H1 (cell line): ENCODE measurements at regions not wholly inside any gene's neighbourhood (a gene's known extent, or its start where the extent isn't known, plus 50 kb on each side); places are given as distances from the start of the nearest gene placed in this dataset.

Source experiments
- CTCF ChIA-PET: fragments of 300-600 bp; sonication (Branson Sonifier 250); formaldehyde crosslinking; loops from one replicate; lab custom pipeline; 2021; ENCODE audit not compliant: partially characterized antibody; lab: Charles Lee
- POLR2A ChIA-PET: fragments of 300-600 bp; sonication (Branson Sonifier 250); formaldehyde crosslinking; loops from one replicate; lab custom pipeline; 2021; ENCODE audit warnings: inconsistent platforms; ENCODE audit not compliant: partially characterized antibody; lab: Charles Lee
- DNase-seq, 2 experiments: peaks; one replicate each; pipeline versions ENCODE4 v3.0.0 to v3.0.0-alpha.2; 2010 to 2022; ENCODE audit warnings: low spot score in 2 of 2, low read depth in 1 of 2, mixed read lengths in 1 of 2
- FAIRE-seq: peaks from 2 replicates; lab custom pipeline; 2011; peaks lifted over from hg19 to GRCh38; lab: Jason Lieb, UNC
- H2AFZ ChIP-seq: 2 replicates; pipeline ENCODE4 v1.8.1; 2012; ENCODE audit warnings: low read length, inconsistent platforms
- H2AK5ac ChIP-seq: 2 replicates; pipeline ENCODE4 v1.6.1; 2013; ENCODE audit warnings: low read depth, low read length
- H2BK120ac ChIP-seq: replicated peaks from 2 replicates; pipeline ENCODE3; 2013; ENCODE audit warnings: low read depth, low read length, inconsistent platforms
- H2BK12ac ChIP-seq: 2 replicates; pipeline ENCODE4 v1.6.1; 2013; ENCODE audit warnings: low read depth, low read length
- H2BK15ac ChIP-seq: 2 replicates; pipeline ENCODE4 v1.6.1; 2013; ENCODE audit warnings: low read length
- H2BK20ac ChIP-seq: 2 replicates; pipeline ENCODE4 v1.6.1; 2013; ENCODE audit warnings: low read length
- H2BK5ac ChIP-seq: 2 replicates; pipeline ENCODE4 v1.6.1; 2013; ENCODE audit warnings: low read depth, low read length
- H3K14ac ChIP-seq: 2 replicates; pipeline ENCODE4 v1.6.1; 2013; ENCODE audit warnings: inconsistent platforms; ENCODE audit not compliant: insufficient read length
- H3K18ac ChIP-seq: 2 replicates; pipeline ENCODE4 v1.6.1; 2013; ENCODE audit warnings: low read length; ENCODE audit errors: extremely low read depth
- H3K23ac ChIP-seq: 2 replicates; pipeline ENCODE4 v1.6.1; 2013; ENCODE audit warnings: inconsistent platforms; ENCODE audit not compliant: insufficient read length
- H3K23me2 ChIP-seq: 2 replicates; pipeline ENCODE4 v1.6.1; 2013; ENCODE audit warnings: low read depth, low read length
- H3K27ac ChIP-seq: 2 replicates; pipeline ENCODE4 v1.6.1; 2011; ENCODE audit warnings: low read depth, low read length, inconsistent platforms
- H3K27me3 ChIP-seq, 4 experiments: replicated peaks in 1 of 4; 1 replicate in 1 of 4; 2 replicates in 3 of 4; pipeline versions ENCODE4 v1.6.1 to v1.8.1; 2011 to 2013; ENCODE audit warnings: low read length in 3 of 4, mild to moderate bottlenecking in 3 of 4, inconsistent platforms in 2 of 4, mixed read lengths in 2 of 4, moderate library complexity in 1 of 4; ENCODE audit not compliant: control insufficient read depth in 3 of 4, insufficient read depth in 3 of 4; ENCODE audit errors: extremely low read depth in 1 of 4
- H3K36me3 ChIP-seq, 4 experiments: 2 replicates each; pipeline versions ENCODE4 v1.6.1 to v1.8.1; 2011 to 2013; ENCODE audit warnings: mild to moderate bottlenecking in 4 of 4, low read length in 3 of 4, moderate library complexity in 2 of 4, control low read depth in 1 of 4, inconsistent platforms in 1 of 4; ENCODE audit not compliant: insufficient read depth in 4 of 4, control insufficient read depth in 2 of 4
- H3K4ac ChIP-seq: replicated peaks from 2 replicates; pipeline ENCODE3; 2013; ENCODE audit warnings: low read length, low read depth, mixed read lengths, inconsistent platforms; ENCODE audit not compliant: insufficient read length
- H3K4me1 ChIP-seq, 4 experiments: replicated peaks in 1 of 4; 1 replicate in 1 of 4; 2 replicates in 3 of 4; pipeline versions ENCODE4 v1.6.1 to v1.8.1; 2011 to 2013; ENCODE audit warnings: low read length in 3 of 4, inconsistent platforms in 2 of 4, mixed read lengths in 1 of 4; ENCODE audit not compliant: insufficient read depth in 4 of 4, control insufficient read depth in 3 of 4
- H3K4me2 ChIP-seq, 2 experiments: 2 replicates each; pipeline versions ENCODE4 v1.6.1 to v1.8.1; 2011 to 2013; ENCODE audit warnings: low read depth in 2 of 2, low read length in 2 of 2, control low read depth in 1 of 2, inconsistent platforms in 1 of 2, mild to moderate bottlenecking in 1 of 2; ENCODE audit not compliant: insufficient read depth in 1 of 2
- H3K4me3 ChIP-seq, 4 experiments: fragments of 200-600, 300-600 bp in 1 of 4; sonication (generic), shearing (Covaris generic), sonication (Bioruptor Twin) in 1 of 4; 2 replicates each; pipeline versions ENCODE4 v1.5.1 to v1.8.1; 2011 to 2016; ENCODE audit warnings: low read length in 4 of 4, low read depth in 3 of 4, control low read depth in 2 of 4, inconsistent platforms in 2 of 4, mild to moderate bottlenecking in 2 of 4, mixed read lengths in 1 of 4, moderate library complexity in 1 of 4; ENCODE audit not compliant: insufficient read depth in 2 of 4; ENCODE audit errors: extremely low read depth in 1 of 4
- H3K56ac ChIP-seq: replicated peaks from 2 replicates; pipeline ENCODE3; 2013; ENCODE audit warnings: low read depth, mild to moderate bottlenecking, mixed read lengths, low read length, inconsistent platforms; ENCODE audit not compliant: insufficient read length
- H3K79me1 ChIP-seq: 2 replicates; pipeline ENCODE4 v1.6.1; 2013; ENCODE audit warnings: low read depth, low read length, control low read depth
- H3K79me2 ChIP-seq, 2 experiments: 2 replicates each; pipeline versions ENCODE4 v1.6.1 to v1.8.1; 2012 to 2013; ENCODE audit warnings: low read length in 2 of 2, mild to moderate bottlenecking in 2 of 2, inconsistent platforms in 1 of 2; ENCODE audit not compliant: insufficient read depth in 2 of 2, control insufficient read depth in 1 of 2
- H3K9ac ChIP-seq, 4 experiments: replicated peaks in 1 of 4; 1 replicate in 1 of 4; 2 replicates in 3 of 4; pipeline versions ENCODE4 v1.6.1 to v1.8.1; 2011 to 2013; ENCODE audit warnings: low read depth in 3 of 4, low read length in 3 of 4, control low read depth in 2 of 4, mild to moderate bottlenecking in 2 of 4, moderate library complexity in 2 of 4, inconsistent platforms in 1 of 4; ENCODE audit errors: extremely low read depth in 1 of 4
- H3K9me3 ChIP-seq, 2 experiments: 2 replicates each; pipeline versions ENCODE4 v1.6.1 to v1.8.1; 2012 to 2013; ENCODE audit warnings: mild to moderate bottlenecking in 2 of 2, moderate library complexity in 2 of 2, control low read depth in 1 of 2, inconsistent platforms in 1 of 2, low read depth in 1 of 2, low read length in 1 of 2, mixed read lengths in 1 of 2; ENCODE audit not compliant: insufficient read depth in 2 of 2
- H4K20me1 ChIP-seq, 2 experiments: replicated peaks in 1 of 2; 2 replicates each; pipeline versions ENCODE3 to v1.8.1; 2011 to 2013; ENCODE audit warnings: inconsistent platforms in 2 of 2, low read length in 2 of 2, mild to moderate bottlenecking in 1 of 2; ENCODE audit not compliant: insufficient read depth in 2 of 2, control insufficient read depth in 1 of 2
- H4K5ac ChIP-seq: 2 replicates; pipeline ENCODE4 v1.6.1; 2013; ENCODE audit warnings: low read length, low read depth, mixed read lengths, inconsistent platforms; ENCODE audit not compliant: insufficient read length
- H4K8ac ChIP-seq: 2 replicates; pipeline ENCODE4 v1.8.0; 2013; ENCODE audit warnings: mild to moderate bottlenecking, moderate library complexity, low read length, inconsistent platforms; ENCODE audit not compliant: insufficient read depth; ENCODE audit errors: extremely low read depth
- H4K91ac ChIP-seq: replicated peaks from 2 replicates; pipeline ENCODE3; 2013; ENCODE audit warnings: low read length, mixed read lengths, inconsistent platforms; ENCODE audit not compliant: insufficient read length
- BRCA1 ChIP-seq: IDR thresholded peaks from 2 replicates; pipeline ENCODE4 v1.6.1; 2012; ENCODE audit warnings: low read depth, low read length, improper control_type of control experiment
- CBX8 ChIP-seq: fragments of 300-800, 300-1000 bp; sonication (generic); IDR thresholded peaks from 2 replicates; pipeline ENCODE4 v1.7.1; 2016; ENCODE audit warnings: low read depth, low read length, borderline replicate concordance
- CHD1 ChIP-seq: IDR thresholded peaks from 2 replicates; pipeline ENCODE4 v1.6.1; 2012; ENCODE audit warnings: low read depth, low read length, improper control_type of control experiment
- CREB1 ChIP-seq: IDR thresholded peaks from 2 replicates; pipeline ENCODE4 v1.6.1; 2012; ENCODE audit warnings: inconsistent platforms
- EP300 ChIP-seq, 2 experiments: IDR thresholded peaks; 1 replicate in 1 of 2; 2 replicates in 1 of 2; pipeline ENCODE4 v1.6.1; 2011 to 2012; ENCODE audit warnings: low read depth in 2 of 2, low read length in 2 of 2, mild to moderate bottlenecking in 2 of 2, borderline replicate concordance in 1 of 2, inconsistent platforms in 1 of 2, moderate library complexity in 1 of 2
- HDAC2 ChIP-seq, 2 experiments: fragments of 300-600 bp in 1 of 2; sonication (generic) in 1 of 2; IDR thresholded peaks; 2 replicates each; pipeline ENCODE4 v1.6.1; 2011 to 2012; ENCODE audit warnings: low read depth in 2 of 2, low read length in 2 of 2, mild to moderate bottlenecking in 2 of 2, moderate library complexity in 2 of 2, borderline replicate concordance in 1 of 2, inconsistent platforms in 1 of 2
- NANOG ChIP-seq: IDR thresholded peaks from 2 replicates; pipeline ENCODE4 v1.6.1; 2011; ENCODE audit warnings: low read length, low read depth, mild to moderate bottlenecking, inconsistent platforms; ENCODE audit not compliant: insufficient read depth, poor library complexity, severe bottlenecking
- PHF8 ChIP-seq: fragments of 200-600 bp; sonication (generic); conservative IDR thresholded peaks from 2 replicates; pipeline ENCODE4 v1.7.1; 2012; ENCODE audit warnings: low read depth, mild to moderate bottlenecking, inconsistent platforms, low read length, moderate library complexity
- RBBP5 ChIP-seq: IDR thresholded peaks from 2 replicates; pipeline ENCODE4 v1.7.1; 2012; ENCODE audit warnings: low read depth, mild to moderate bottlenecking, inconsistent platforms, low read length, moderate library complexity, borderline replicate concordance
- TEAD4 ChIP-seq: IDR thresholded peaks from 2 replicates; pipeline ENCODE4 v1.6.1; 2012; ENCODE audit warnings: low read depth, low read length, inconsistent platforms, mixed read lengths
- ZNF274 ChIP-seq: IDR thresholded peaks from 2 replicates; pipeline ENCODE4 v1.7.0; 2012; ENCODE audit warnings: low read length, borderline replicate concordance; ENCODE audit errors: extremely low read depth
- WGBS, 2 experiments: shearing (Covaris generic) in 1 of 2; methylation state at CpG; one replicate each; pipeline versions ENCODE4 v1.1.6 to v1.1.7; 2013 to 2015; ENCODE audit warnings: low lambda C conversion rate in 2 of 2, mixed read lengths in 2 of 2, inconsistent platforms in 1 of 2, low coverage in 1 of 2, missing lambda C conversion rate in 1 of 2; ENCODE audit not compliant: insufficient replicate concordance in 2 of 2, insufficient coverage in 1 of 2, insufficient read length in 1 of 2; ENCODE audit errors: extremely low coverage in 1 of 2, missing lambda C conversion rate in 1 of 2; 5-methylcytosine and 5-hydroxymethylcytosine counted together
- TF ChIP-seq, protein P1 (sequence below): IDR thresholded peaks from 2 replicates; pipeline ENCODE4 v1.6.1; 2012; ENCODE audit warnings: inconsistent platforms

DNA sequence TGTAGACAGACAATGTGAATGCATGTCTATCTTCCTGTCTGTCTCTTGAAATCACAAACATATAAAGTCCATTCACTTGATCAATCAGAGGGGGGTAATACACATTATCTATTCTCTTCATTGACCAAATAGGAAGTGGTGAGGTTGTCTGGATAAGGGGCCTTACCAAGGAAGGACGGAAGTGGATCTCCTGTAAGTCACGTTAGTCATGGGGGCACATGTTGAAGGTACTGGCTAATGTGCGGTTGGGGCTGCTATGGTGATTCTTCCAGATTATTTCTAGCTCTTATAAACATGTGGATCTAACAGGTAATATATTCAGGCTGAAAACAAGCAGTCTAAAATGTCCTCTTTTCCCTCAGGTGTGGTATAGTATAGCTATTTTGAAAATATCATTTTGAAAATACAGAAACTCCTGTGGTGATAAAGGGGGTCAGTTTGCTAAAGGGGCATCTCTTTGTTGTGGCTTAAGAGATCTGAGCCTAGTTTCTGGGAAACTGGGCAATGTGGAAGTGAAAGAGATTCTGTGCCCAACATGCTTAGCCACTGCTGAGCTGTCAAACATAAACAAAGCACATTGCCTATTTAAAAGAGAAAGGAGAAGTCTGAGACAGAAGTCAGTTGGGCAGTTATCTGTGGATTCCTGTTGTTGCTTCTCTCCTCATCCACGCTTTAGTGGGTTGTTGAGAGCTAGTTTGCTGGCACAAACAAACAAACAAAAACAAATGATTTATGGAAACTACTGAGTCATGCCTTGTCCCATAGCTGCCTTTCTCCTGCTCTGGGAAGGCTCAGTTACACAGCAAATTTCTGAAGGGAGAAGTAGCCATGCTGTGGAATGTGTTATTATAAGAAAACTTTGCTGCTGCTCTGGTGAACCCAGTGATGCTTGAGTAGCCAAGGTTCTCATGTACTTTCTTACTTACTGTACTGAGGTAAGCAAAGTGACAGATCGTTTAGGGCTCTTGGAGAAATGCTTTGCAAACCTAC, 166.9 kb downstream of the HLX start:
- POLR2A ChIA-PET = no interaction called here
- Histone ChIP-seq H3K79me1 (no peaks in the 10 kb centered on the region), H3K27ac (no peak overlapping the region), H3K9me3 (no peaks in the 10 kb centered on the region), H3K36me3 (no peaks in the 10 kb centered on the region), H2AK5ac (no peak overlapping the region), H2BK15ac (no peak overlapping the region), H2BK5ac (no peak overlapping the region), H4K20me1 (no peaks in the 10 kb centered on the region), H2BK120ac (no peak overlapping the region), H3K4ac (no peak overlapping the region), H2BK12ac (no peak overlapping the region), H4K5ac (no peak overlapping the region), H4K8ac (no peak overlapping the region), H3K23me2 (no peaks in the 10 kb centered on the region), H3K79me2 (no peaks in the 10 kb centered on the region), H2BK20ac (0 out of 2 replicates have a peak overlapping the region, but pooled peaks have one; percentile 3), H3K27me3 (no peaks in the 10 kb centered on the region), H4K91ac (no peak overlapping the region), H3K14ac (no peak overlapping the region), H2AFZ (no peak overlapping the region; the same call in 1 of the 2 replicates), H3K23ac (no peak overlapping the region), H3K9ac (no peak overlapping the region), H3K4me2 (no peak overlapping the region), H3K18ac (no peak overlapping the region), H3K4me1 (no peaks in the 10 kb centered on the region), H3K4me3 (no peak overlapping the region), H3K56ac (no peak overlapping the region)
- DNase-seq (no peak), FAIRE-seq (no peak)
- WGBS, 2 experiments = 87% methylated on average over 5 of the region's 5 CpGs; no CpG with 5 or more reads in 1 of the 2 experiments
- CTCF ChIA-PET = no interaction called here
- TF ChIP-seq HDAC2 (IDR thresholded peaks at IDR 0.05; ENCODE audit: borderline replicate concordance in 1 of 2, low read depth in 2 of 2, low read length in 2 of 2) (no peak), ZNF274 (no peak), CBX8 (no peak), TEAD4 (no peak), PHF8 (no peak), BRCA1 (no peak), NANOG (no peak), CREB1 (no peak), EP300 (IDR thresholded peaks at IDR 0.05; ENCODE audit: borderline replicate concordance in 1 of 2, low read depth in 2 of 2, low read length in 2 of 2) (no peak), RBBP5 (no peak), CHD1 (no peak)
- TF ChIP-seq, protein P1, sequence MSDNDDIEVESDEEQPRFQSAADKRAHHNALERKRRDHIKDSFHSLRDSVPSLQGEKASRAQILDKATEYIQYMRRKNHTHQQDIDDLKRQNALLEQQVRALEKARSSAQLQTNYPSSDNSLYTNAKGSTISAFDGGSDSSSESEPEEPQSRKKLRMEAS = no peak
